OCI-LY3 (cell line): ENCODE measurements at regions not wholly inside any gene's neighbourhood (a gene's known extent, or its start where the extent isn't known, plus 50 kb on each side); places are given as distances from the start of the nearest gene placed in this dataset.

Experiments
- EZH2phosphoT487 ChIP-seq: fragments of 200-600 bp; shearing (Covaris generic); IDR thresholded peaks from 2 replicates; pipeline ENCODE4 v1.6.1; 2018; ENCODE audit warnings: antibody characterized with exemption, mixed run types, low read depth
- TF ChIP-seq, protein P1 (sequence below): fragments of 200-600, 300-600 bp; sonication (generic); IDR thresholded peaks from 2 replicates; pipeline ENCODE4 v1.5.1; 2014; ENCODE audit warnings: antibody characterized with exemption, low read length, low read depth

DNA sequence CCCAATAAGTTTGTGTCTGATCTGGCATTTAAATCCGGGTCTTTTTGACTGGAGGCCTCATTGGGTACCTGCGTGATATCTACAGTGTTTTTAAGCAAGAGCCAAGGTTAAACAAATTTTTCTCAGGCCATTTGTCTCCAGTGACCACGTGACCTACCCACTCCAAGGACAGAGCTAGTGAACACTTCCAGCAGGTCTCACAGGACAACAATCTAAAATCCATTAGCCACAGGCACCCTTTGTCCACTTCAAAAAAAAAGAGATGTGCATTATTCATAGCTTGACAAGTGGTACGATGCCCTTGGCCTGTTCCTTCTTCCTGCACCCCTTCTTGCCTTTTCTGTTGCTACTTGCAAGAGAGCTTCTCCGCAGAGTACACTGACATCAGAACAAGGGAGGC is 109.6 kb upstream of the GSC start:
- TF ChIP-seq, protein P1, sequence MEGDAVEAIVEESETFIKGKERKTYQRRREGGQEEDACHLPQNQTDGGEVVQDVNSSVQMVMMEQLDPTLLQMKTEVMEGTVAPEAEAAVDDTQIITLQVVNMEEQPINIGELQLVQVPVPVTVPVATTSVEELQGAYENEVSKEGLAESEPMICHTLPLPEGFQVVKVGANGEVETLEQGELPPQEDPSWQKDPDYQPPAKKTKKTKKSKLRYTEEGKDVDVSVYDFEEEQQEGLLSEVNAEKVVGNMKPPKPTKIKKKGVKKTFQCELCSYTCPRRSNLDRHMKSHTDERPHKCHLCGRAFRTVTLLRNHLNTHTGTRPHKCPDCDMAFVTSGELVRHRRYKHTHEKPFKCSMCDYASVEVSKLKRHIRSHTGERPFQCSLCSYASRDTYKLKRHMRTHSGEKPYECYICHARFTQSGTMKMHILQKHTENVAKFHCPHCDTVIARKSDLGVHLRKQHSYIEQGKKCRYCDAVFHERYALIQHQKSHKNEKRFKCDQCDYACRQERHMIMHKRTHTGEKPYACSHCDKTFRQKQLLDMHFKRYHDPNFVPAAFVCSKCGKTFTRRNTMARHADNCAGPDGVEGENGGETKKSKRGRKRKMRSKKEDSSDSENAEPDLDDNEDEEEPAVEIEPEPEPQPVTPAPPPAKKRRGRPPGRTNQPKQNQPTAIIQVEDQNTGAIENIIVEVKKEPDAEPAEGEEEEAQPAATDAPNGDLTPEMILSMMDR = no peak
- TF ChIP-seq EZH2phosphoT487 = no peak
